Putamen (tissue), 1 donor: ENCODE measurements at regions not wholly inside any gene's neighbourhood (a gene's known extent, or its start where the extent isn't known, plus 50 kb on each side); places are given as distances from the start of the nearest gene placed in this dataset.
"Not testable (repeated sequence)": the region's sequence is repeated elsewhere in the genome, so short reads cannot be mapped to it uniquely, and the experiment has no call there.

Source experiments
- DNase-seq: peaks from one replicate; pipeline ENCODE4 v3.0.0-alpha.2; 2016; ENCODE audit warnings: low spot score

- no peak for DNase-seq
These were observed 98.5 kb upstream of the UXS1 start for GRCh38 chr2:106292627-106293026.

DNA sequence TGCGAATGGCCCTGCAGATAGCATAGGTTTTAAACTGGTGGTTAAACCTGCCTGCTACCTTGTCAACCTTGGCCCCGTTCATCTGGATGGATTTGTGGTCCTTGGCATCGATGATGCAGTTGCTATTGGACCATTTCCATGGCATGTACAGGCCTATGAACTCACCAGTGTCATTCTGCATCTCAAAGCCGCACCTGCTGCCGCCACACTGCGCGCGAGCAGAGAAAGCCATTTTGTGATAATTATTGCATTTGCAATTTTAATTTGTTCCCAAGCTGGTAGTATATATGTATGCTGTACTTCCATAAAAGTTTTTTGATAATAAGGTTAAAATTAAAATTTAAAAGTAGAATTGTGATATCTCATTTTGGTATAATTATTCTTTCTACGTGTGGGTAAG, 94.8 kb upstream of the UXS1 start:
- DNase-seq: no peak

DNA sequence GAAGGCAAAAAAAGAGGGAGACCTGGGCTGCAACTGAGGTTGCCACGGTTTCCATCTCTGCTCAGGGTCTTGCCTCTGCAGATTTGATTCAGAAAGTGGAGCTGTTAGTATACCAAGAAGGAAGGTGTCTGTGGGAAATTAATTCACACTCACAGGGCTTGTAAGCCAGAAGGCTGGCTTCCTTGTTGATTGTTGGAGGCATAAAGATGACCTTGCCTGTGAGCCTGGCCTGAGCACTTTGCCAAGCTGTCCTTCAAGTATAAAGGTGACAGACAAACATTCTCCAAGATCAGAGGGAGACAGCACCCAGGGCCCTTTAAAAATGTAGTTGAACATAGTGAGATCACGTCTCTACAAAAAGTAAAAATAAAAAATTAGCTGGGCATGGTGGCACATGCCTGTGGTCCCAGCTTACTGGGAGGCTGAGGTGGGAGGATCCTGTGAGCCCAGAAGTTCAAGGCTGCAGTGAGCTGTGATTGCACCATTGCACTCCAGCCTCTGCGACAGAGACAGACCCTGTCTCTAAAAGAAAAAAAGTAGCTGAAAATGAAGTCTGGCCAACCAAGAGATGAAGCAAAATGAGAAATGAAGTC, 91.2 kb upstream of the UXS1 start:
- DNase-seq: no peak

GRCh38 chr2:106284691-106285202, 90.6 kb upstream of the UXS1 start:
- no peak for DNase-seq

GRCh38 chr2:106284255-106284654, 90.2 kb upstream of the UXS1 start:
- DNase-seq: no peak

DNA sequence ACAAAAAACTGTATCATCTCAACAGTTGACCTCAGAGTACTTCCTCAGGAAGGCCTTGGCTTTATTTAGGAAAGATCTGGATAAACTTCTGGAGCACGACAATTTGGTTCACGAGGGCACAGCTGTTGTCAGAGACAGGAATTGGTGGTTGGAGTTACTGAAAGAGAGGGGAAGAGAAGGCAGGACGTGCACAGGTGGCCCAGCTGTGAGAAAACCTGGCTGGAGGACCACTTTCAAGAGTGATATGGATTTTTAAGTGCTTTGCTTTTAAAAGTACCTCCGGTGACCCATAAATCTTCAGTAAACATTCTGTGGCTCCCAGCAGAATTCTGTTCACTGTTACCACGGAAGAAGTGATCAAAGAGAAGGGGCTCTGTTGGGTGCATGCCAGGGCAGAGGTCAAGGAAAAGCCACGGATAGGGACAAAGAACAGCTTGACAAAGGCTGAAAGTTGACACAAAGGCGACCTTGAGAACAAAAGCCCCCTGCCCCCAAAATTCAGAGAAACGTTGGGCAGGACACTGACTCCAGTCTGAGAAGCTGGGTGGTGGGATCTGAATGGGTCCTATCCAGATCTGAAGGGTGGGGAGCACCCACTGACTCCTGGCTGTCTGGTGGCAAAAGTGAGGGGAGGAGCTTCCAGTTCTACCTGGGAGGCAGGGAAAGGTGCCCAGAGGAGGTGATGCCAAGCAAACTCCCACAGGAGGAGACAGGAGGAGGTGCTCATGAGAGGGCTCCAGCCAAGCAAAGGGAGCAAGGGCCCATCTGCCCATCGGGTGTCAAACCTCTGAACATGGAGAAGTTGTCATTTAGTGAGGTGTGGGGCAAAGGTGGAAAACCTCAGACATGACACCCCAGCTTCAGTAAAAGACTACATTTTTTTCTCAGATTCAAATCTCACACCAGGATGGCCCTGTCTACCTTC, 89.4 kb upstream of the UXS1 start:
- DNase-seq: not testable (repeated sequence)

GRCh38 chr2:106282462-106283170, 88.5 kb upstream of the UXS1 start:
- DNase-seq: no peak

DNA sequence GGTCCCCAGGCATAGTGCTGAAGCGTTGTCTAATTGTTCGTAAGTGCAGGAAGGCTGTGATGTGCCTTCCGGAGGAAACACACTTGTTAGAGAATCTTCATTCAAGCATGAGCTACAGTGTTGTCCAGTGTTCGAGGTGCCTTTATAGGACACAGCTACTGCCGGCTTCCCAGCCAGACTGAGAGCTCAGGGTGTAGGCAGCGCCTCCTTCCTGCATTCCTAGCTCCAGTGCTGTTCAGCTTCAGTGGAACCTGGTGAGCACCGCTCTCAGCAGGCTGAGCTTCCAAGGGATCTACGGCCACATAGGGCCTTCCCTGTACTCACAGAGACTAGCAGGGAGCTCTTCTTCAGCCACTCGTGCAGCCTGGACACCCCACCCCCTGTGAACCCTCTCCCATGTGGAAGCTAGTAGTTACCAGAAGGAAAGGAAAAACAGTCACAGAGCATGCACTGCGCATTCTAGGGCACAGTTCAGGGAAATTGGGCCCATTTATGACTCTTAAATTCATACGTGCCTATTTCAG, 87.9 kb upstream of the UXS1 start:
- DNase-seq: not testable (repeated sequence)

DNA sequence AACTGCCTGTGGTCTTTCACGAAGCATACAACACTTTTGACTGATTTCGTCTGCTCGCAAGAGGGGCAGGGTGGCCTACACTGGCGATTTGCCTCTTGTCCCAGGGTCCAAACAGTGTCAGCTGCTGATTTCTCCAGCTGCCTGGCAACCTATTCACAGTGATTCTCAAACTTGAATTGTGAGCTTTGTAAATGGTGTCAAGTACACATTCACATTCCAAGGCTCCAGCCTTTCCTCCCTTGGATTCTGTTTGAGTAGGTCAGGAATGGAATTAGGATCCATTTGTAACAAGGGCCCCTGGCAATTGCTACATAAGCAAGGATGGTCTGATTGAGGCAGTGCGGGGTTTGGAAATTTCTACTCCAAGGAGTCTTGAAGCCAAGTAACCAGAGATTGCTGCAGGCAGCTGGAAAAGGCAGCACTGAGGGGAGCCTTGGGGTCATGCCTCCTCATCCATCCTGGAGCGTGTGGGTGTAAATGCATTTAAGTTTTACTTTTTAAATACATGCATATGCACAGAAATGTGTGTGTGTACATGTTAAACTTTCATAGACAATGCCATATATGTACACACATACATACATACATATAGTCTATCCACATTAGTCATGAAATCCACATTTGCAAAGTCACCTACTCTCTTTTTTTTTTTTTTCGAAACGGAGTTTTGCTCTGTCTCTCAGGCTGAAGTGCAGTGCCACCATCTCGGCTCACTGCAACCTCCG, 86.8 kb upstream of the UXS1 start:
- DNase-seq: no peak

DNA sequence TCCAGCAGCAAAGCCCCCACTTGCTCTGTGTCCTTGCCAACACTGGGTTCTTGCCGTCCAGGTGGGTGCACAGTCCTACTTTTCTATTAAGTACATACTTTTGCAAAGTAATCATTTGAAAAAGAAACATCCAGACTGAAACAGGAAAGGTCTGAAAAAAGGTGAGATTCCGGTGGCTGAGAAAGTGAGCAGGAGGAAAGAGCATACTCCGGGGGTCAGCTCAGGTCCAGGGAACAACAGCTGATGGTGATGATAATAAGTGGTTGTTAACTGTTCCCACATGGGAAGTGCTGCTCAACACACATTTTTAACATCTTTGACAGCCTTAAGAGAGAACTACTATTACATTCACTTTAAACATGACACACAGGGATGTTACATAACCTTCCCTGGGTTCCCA, 86.1 kb upstream of the UXS1 start:
- DNase-seq: no peak

- no peak for DNase-seq
These were observed 84.2 kb upstream of the UXS1 start for GRCh38 chr2:106278112-106278876.

DNA sequence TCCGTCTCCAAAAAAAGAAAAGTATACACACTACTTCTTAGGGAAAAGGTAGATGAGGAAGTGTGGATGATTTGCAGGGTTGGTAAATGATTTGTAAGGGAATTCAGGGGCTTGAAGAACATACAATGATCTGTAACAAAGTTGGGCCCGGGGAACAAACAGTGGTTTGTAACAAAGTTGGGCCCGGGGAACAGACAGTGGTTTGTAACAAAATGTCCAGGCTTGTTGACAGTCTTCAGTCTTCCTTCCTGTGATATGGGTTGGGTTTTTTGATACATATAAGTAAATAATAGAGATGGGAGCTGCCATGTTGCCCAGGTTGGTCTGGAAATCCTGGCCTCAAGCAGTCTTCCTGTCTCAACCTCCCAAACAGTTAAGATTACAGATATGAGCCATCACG, 83.3 kb upstream of the UXS1 start:
- DNase-seq: no peak

- DNase-seq: no peak
These were observed 81.9 kb upstream of the UXS1 start for GRCh38 chr2:106275971-106276370.

GRCh38 chr2:106274668-106275067, 80.6 kb upstream of the UXS1 start:
- DNase-seq: no peak

DNA sequence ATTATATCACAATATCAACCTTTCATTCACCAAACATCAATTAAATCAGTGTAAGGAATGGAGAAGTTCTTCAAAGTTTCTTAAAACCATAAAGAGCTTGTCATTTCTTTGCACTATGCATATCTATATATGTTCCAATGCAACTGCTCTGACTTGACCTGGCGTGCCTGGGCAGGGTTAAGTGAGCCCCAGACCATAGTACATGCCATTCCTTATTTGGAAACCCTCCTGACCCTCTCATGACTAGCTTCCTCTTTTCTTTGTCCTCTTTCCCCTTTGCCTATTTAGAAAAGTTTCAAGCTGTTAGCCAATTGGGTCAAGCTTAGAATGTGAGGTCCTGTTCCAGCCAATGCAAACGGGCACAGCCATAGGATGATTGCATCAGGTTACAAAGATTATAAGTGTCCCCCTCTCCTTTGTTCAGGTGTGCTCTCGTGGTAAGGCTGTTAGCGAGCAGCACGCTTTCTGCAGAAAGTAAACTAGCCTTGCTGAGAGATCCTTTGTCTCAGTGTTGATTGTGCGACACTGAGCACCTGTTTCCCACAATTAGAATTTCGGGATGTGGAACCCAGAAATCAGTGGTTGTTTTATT, 78.2 kb upstream of the UXS1 start:
- no peak for DNase-seq

GRCh38 chr2:106270471-106270891, 76.4 kb upstream of the UXS1 start:
- no peak for DNase-seq

- DNase-seq: no peak
These were observed 75.6 kb upstream of the UXS1 start for GRCh38 chr2:106269591-106270291.

DNA sequence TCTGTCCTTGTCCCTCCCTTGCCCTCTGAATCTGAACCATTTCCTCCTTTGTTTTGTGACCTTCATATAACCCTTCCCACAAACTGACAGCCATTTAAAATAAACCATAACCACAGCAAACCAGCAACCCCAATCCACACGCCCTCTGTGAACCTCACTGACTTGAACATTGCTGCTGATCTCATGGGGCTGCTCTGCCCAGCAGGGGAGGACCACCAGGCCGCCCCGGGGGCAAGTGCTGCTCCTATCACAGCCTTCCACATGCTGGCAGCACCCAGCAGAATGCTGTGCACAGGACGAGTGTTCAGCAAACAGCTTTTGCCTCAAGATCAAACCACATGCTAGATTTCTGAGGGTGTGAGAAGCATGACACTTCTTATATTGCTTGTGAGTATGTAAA, 73.9 kb upstream of the UXS1 start:
- DNase-seq: no peak

- no peak for DNase-seq
These were observed 67.8 kb upstream of the UXS1 start for GRCh38 chr2:106261871-106262321.

GRCh38 chr2:106258859-106259258, 64.8 kb upstream of the UXS1 start:
- not testable (repeated sequence) for DNase-seq
